ENCODE measurements at regions not wholly inside any gene's neighbourhood (a gene's known extent, or its start where the extent isn't known, plus 50 kb on each side); places are given as distances from the start of the nearest gene placed in this dataset.
A peak's percentile ranks its signal among the peaks of the same experiment; 100 is the strongest.
"Not testable (repeated sequence)": the region's sequence is repeated elsewhere in the genome, so short reads cannot be mapped to it uniquely, and the experiment has no call there.

DNA sequence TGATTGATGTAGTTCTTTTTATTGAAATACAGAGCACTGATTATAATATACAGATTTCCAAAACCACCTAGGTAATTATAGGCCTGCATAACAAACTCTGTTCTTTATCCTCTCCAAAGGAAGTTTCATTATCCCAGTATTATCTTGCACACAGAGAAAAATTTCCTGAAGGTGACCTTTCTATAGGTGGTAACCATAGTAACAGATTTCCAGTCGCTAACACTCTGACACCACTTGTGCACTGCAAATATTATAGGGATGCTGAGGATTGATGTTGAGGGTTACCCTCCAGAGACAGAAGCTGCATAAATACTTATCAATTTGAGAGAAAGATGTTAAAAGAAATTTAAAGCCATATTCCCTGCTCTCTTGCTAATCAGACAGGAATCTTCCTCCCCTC is 274.5 kb upstream of the NRSN1 start:
- no peak for DNase-seq

DNA sequence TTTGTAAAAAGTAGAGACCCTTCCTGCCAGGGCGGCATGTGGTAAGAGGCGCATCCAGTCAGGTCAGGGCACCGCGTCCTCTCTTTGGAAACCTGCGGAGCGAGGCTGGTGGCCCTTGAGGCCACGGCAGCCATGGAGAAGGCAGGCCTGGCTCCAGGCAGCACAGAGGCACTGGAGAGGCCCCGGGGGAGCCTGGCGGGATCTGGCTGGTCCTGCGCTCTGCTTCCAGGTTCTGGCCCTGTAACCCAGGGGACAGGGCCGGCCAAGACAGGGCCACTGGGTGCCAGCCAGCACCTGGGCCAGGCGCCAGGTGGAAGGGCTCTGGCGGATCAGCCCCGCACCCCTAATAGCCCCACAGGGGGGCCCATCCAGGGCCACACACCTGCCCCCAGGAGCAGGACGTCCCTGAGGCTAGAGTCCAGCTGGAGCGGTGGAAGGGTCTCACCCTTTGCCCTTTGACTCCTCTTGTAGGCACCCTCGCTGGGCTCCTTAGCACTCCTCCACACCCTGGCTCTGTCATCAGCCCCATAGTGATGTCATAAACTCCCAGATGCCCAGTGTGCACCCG is 272.4 kb upstream of the NRSN1 start:
- not testable (repeated sequence) for DNase-seq

- DNase-seq, result not testable (repeated sequence)
These were observed 271.9 kb upstream of the NRSN1 start for GRCh38 chr6:23854154-23854553.

GRCh38 chr6:23855497-23856116 is 270.4 kb upstream of the NRSN1 start:
- DNase-seq, result no peak

GRCh38 chr6:23870496-23870895 is 255.5 kb upstream of the NRSN1 start:
- DNase-seq, result no peak

- no peak for DNase-seq
These were observed 252.9 kb upstream of the NRSN1 start for GRCh38 chr6:23873161-23873560.

DNA sequence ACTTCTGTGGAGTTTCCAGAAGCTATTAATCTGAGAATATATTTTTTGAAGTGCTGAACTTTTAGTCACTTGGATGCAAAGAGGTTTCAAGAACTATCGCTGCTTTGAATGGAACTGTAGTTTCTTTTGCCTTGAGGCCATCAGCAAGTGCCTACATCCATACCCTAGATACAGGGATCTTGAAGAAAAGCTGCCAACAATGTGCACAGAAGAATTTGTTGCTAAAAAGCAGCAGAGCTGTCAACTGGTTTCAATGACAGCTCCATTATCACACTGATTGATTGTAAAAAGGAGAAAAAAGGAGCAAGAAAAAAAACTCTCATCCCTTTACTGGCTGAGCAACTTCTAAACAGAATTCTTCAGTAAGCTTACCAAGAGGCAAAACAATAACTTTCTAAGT is 251.0 kb upstream of the NRSN1 start:
- DNase-seq, result no peak

DNA sequence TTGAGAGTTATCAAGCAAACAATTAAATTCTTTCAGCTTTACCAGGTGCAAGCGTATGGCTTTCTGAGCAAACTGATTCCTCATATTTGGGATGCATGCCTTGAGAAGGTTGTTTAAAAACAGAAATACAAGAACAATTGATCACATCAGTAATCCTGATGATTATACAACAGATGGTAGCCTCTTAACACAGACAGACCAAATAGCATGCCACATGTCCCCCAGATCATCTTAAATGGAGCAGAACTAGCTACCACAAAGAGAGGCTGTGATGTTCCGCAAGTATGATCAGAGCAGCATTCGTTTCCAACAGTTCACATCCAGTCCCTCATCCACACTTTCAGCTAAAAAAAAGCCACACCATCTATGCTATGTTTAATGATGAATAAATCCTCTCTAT is 246.2 kb upstream of the NRSN1 start:
- no peak for DNase-seq

GRCh38 chr6:23890543-23891227 is 235.3 kb upstream of the NRSN1 start:
- no peak for DNase-seq

GRCh38 chr6:23905133-23905815 is 220.7 kb upstream of the NRSN1 start:
- DNase-seq, result peak; percentile 70

GRCh38 chr6:23910420-23910819 is 215.6 kb upstream of the NRSN1 start:
- no peak for DNase-seq

GRCh38 chr6:23927935-23928334 is 198.1 kb upstream of the NRSN1 start:
- DNase-seq, result no peak

GRCh38 chr6:23929201-23929600 is 196.8 kb upstream of the NRSN1 start:
- DNase-seq, result no peak

GRCh38 chr6:23940466-23940865 is 185.5 kb upstream of the NRSN1 start:
- no peak for DNase-seq

GRCh38 chr6:23951691-23952090 is 174.3 kb upstream of the NRSN1 start:
- peak; percentile 29 for DNase-seq

GRCh38 chr6:23952245-23952644 is 173.8 kb upstream of the NRSN1 start:
- DNase-seq, result no peak

- no peak for DNase-seq
These were observed 172.0 kb upstream of the NRSN1 start for GRCh38 chr6:23953976-23954375.

- DNase-seq, result no peak
These were observed 169.0 kb upstream of the NRSN1 start for GRCh38 chr6:23957017-23957416.

GRCh38 chr6:23964865-23965264 is 161.2 kb upstream of the NRSN1 start:
- DNase-seq, result peak; percentile 9

DNA sequence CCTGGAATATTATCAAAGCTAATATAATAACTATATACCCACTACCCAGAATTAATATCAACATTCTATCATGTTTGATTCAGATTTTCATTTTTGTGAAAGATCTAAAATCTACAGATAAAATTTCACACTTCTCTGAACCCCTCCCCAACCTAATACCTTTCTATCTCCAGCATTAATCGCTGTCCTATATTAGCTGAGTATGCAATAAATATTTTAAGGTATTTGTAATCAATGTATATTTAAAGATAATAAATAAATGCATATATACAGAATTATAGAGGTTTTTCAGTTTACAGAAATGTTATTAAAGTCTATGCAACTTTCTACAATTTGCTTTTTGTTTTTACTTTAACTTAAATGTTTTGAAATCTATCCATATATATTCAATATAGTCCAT is 156.7 kb upstream of the NRSN1 start:
- no peak for DNase-seq

GRCh38 chr6:23977706-23978105 is 148.3 kb upstream of the NRSN1 start:
- DNase-seq, result no peak

GRCh38 chr6:23980965-23981364 is 145.1 kb upstream of the NRSN1 start:
- no peak for DNase-seq

DNA sequence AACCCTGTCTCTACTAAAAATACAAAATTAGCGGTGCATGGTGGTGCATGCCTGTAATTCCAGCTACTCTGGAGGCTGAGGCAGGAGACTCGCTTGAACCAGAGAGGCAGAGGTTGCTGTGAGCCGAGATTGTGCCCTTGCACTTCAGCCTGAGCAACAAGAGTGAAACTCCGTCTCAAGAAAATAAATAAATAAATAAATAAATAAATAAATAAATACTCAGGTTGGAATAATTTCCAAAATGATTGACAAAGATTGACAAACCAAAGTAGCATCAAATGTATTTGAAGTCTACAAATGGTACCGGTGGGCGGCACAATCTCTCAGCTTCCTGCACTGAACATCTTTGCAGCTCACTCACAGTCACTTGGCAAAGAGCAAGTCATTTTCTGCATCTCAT is 144.1 kb upstream of the NRSN1 start:
- no peak for DNase-seq

GRCh38 chr6:23983735-23984134 is 142.3 kb upstream of the NRSN1 start:
- no peak for DNase-seq

Measured in hematopoietic multipotent progenitor cell treated with erythropoietin and hydrocortisone succinate and interleukin-3 and kit ligand, for 4 days (in vitro differentiated cells).